GM10248 (cell line): ENCODE measurements at regions not wholly inside any gene's neighbourhood (a gene's known extent, or its start where the extent isn't known, plus 50 kb on each side); places are given as distances from the start of the nearest gene placed in this dataset.

Source experiments
- CTCF ChIA-PET: fragments of 300-600 bp; sonication (Branson Sonifier 250); formaldehyde crosslinking; extraction: SDS; loops from one replicate; lab custom pipeline; 2021; ENCODE audit warnings: antibody characterized with exemption; lab: Yijun Ruan, JAX
- POLR2A ChIA-PET: fragments of 350-650 bp; sonication (Branson Sonifier 250); formaldehyde crosslinking; extraction: SDS; loops from one replicate; lab custom pipeline; 2020; ENCODE audit warnings: antibody characterized with exemption; lab: Yijun Ruan, JAX
- DNase-seq: peaks from one replicate; pipeline ENCODE4 v3.0.0; 2012; ENCODE audit errors: extremely low spot score
- TF ChIP-seq, protein P1 (sequence below): IDR thresholded peaks from 2 replicates; pipeline ENCODE4 v1.5.1; 2012; ENCODE audit warnings: mild to moderate bottlenecking, low read depth; ENCODE audit errors: extremely low read depth, missing control alignments, control extremely low read depth

- TF ChIP-seq, protein P1, sequence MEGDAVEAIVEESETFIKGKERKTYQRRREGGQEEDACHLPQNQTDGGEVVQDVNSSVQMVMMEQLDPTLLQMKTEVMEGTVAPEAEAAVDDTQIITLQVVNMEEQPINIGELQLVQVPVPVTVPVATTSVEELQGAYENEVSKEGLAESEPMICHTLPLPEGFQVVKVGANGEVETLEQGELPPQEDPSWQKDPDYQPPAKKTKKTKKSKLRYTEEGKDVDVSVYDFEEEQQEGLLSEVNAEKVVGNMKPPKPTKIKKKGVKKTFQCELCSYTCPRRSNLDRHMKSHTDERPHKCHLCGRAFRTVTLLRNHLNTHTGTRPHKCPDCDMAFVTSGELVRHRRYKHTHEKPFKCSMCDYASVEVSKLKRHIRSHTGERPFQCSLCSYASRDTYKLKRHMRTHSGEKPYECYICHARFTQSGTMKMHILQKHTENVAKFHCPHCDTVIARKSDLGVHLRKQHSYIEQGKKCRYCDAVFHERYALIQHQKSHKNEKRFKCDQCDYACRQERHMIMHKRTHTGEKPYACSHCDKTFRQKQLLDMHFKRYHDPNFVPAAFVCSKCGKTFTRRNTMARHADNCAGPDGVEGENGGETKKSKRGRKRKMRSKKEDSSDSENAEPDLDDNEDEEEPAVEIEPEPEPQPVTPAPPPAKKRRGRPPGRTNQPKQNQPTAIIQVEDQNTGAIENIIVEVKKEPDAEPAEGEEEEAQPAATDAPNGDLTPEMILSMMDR: no peak
- ChIA-PET CTCF (no interaction called here), POLR2A (no interaction called here)
- DNase-seq: no peak
Observed at GRCh38 chrX:63475200-63475599, 124.1 kb upstream of the SPIN4 start.

GRCh38 chrX:63471004-63471403 is 119.9 kb upstream of the SPIN4 start:
- POLR2A ChIA-PET: no interaction called here
- DNase-seq: no peak
- TF ChIP-seq, protein P1: no peak
- CTCF ChIA-PET: no interaction called here

DNA sequence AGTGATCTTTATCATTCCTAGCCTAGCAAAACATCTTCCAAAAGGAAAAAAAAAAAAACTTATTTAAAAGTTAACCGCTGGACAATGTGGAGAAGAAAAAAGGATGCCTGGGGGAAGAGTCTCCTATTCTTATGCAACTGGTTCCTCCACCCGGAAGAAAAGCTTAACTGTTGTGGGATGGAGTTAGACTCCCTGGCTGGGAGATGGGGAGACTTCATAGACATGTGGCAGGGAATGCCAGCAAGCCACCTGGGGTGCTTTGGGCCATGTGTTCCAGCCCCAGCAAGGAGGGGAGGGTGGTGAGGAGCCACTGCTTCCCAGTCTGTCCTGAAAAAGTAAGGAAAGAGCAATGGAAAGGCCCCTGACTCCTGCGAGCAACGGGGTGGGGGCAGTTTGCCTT is 119.4 kb upstream of the SPIN4 start:
- TF ChIP-seq, protein P1: no peak
- CTCF ChIA-PET: no interaction called here
- POLR2A ChIA-PET: no interaction called here
- DNase-seq: no peak

DNA sequence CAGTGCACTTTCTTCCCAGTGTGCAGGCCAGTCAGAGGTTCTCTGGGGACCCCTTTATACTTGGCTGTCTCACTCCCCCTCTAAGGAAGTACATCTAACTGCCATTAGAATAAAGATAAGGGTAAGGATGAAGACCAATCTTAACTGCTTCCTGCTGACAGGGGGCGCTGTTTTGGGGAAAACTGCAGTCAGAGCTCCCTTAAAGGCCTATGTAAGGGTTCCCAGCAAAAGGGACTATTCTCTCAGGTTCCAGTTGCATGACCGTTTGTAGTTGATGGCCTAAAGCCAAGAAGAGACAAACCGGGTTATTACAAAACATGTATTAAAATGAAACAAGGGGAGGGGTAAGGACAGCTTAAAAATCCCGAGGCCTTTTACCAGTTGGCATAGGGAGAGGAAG is 115.6 kb upstream of the SPIN4 start:
- CTCF ChIA-PET: no interaction called here
- TF ChIP-seq, protein P1: no peak
- POLR2A ChIA-PET: no interaction called here
- DNase-seq: no peak

DNA sequence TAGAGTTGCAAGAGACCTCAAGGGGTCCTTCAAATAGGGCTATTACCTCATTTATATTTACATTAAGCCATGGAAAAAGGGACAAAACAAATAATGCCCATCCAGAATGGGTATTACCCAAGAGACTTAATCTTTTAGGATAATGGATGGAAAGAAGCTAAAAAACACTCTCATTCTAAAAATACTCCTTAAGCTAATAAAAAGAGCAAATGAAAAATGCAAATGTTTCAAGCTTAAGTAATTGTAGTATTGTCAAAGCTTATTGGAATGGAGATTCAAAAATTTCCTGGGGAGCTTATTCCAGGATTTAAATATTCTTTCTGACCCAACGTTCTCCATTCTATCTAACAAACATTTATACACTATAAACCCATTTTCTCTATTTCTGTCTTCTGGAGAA is 107.8 kb upstream of the SPIN4 start:
- POLR2A ChIA-PET: no interaction called here
- no peak for DNase-seq
- CTCF ChIA-PET: no interaction called here
- TF ChIP-seq, protein P1: no peak

- DNase-seq: no peak
- TF ChIP-seq, protein P1: no peak
- CTCF ChIA-PET: no interaction called here
- POLR2A ChIA-PET: no interaction called here
Observed at GRCh38 chrX:63453571-63453970, 102.4 kb upstream of the SPIN4 start.

- ChIA-PET POLR2A (no interaction called here), CTCF (no interaction called here)
- TF ChIP-seq, protein P1: no peak
- no peak for DNase-seq
Observed at GRCh38 chrX:63441717-63442116, 90.6 kb upstream of the SPIN4 start.
